GM19023 (cell line): ENCODE measurements at regions not wholly inside any gene's neighbourhood (a gene's known extent, or its start where the extent isn't known, plus 50 kb on each side); places are given as distances from the start of the nearest gene placed in this dataset.
"Not testable (repeated sequence)": the region's sequence is repeated elsewhere in the genome, so short reads cannot be mapped to it uniquely, and the experiment has no call there.

Experiments
- ATAC-seq: cut with Tn5 transposase; IDR thresholded peaks from one replicate; pipeline ENCODE4 v1.9.1; 2021; ENCODE audit warnings: mild to moderate bottlenecking, moderate library complexity; ENCODE audit not compliant: unreplicated experiment

- no peak for ATAC-seq
These were observed 55.0 kb downstream of the FOXA2 start for GRCh38 chr20:22529150-22530019.

DNA sequence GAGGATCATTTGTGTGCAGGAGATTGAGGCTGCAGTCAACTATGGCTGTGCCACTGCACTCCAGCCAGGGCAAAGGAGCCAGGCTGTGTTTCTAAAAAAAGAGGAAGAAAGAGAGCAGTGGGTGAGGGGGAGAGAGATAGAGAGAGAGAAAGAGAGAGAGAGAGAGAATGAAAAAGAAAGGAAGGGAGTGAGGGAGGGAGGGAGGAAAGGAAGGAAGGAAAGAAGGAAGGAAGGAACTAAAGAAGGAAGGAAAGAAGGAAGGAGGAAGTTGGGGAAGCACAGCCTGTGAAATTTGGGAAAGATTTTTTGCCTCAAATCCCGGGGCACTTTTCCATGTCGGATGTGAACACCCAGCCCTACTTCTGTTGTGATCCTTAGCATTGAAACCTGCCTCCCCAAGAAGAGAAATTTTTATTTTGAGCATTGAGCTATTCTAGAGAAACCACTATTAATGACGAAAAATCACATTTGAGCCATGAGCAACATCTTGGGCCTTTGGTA lies 57.8 kb downstream of the FOXA2 start:
- ATAC-seq = no peak

DNA sequence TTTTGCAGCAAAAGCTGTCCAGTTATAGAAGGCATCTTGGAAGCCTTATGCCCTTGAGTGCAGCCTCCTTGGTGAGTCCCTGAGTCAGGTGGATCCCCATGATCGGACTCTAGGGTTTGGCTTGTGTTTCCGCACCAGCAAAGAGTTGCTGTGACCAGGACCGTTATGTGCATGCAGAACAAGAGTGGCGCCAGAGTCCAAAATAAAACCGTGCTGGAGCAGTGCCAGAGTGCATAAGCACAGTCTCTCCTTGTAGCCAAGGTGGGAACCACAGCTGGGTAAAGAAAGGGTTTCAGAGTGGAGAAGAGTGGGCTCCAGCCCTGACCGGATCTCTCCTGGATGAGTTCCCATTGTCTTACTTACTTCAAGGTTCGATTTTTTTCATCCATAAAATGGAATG lies 58.6 kb downstream of the FOXA2 start:
- no peak for ATAC-seq

DNA sequence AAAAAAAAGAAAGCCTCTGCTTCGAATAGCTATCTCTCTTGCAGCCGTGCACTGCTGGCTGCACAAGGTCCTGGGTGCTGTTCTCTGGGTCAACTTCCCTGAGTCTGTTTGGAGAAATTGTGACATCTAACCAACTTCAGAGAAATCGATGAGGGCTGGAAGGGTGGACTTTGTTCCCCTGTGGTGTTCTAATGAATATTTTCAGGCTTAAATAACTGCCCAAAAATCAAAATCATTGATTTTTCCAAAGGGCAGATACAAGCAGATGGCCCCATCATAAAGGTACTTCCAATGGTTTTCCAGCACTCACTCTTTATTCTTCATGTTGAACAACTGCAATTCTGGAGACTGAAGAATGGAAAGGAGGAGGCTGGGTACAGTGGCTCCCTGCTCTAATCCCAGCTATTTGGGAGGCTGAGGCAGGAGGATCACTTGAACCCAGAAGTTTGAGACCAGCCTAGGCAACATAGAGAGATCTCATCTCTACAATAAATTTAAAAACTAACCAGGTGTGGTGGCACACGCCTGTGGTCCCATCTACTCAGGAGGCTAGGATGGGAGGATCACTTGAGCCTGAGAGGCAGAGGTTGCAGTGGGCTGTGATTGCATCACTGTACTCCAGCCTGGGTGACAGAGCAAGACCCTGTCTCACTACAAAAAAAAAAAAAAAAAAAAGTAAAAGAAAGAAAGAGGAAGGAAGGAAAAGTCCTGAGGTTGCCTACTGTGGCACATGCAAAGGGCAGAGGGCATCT lies 59.1 kb downstream of the FOXA2 start:
- ATAC-seq = no peak

DNA sequence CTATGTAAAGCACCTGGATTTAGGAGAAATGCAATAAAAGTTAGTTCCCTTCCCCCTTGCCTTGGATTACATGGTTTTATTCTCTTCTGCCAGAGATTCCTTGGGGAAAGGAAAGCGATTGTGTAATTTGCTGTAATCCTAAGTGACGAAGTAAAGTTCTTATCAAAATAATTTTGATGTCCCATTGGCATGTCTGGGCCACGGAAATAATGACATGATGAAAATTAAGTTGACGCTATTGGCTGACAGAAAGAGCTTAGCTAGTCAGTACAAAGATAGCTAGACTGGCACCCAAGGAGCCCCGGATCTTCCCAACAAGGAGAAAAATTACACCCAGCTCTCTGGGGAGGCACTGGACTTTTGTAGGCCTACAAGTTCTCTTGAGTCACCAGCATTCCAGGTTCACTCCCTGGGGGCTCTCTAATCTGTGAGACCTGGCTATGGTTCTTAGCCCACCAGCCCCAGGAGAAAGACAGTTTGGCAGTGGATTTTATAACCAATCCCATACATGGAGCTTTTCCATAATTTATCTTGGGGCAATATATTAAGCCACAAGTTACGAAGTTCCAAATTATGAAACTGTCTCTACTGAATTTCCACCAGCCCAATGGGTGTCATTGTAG lies 59.9 kb downstream of the FOXA2 start:
- ATAC-seq = no peak

- no peak for ATAC-seq
These were observed 60.6 kb downstream of the FOXA2 start for GRCh38 chr20:22523499-22524392.

GRCh38 chr20:22523128-22523498 lies 61.3 kb downstream of the FOXA2 start:
- no peak for ATAC-seq

- no peak for ATAC-seq
These were observed 61.7 kb downstream of the FOXA2 start for GRCh38 chr20:22522701-22523100.

- ATAC-seq = not testable (repeated sequence)
These were observed 62.4 kb downstream of the FOXA2 start for GRCh38 chr20:22521940-22522339.

DNA sequence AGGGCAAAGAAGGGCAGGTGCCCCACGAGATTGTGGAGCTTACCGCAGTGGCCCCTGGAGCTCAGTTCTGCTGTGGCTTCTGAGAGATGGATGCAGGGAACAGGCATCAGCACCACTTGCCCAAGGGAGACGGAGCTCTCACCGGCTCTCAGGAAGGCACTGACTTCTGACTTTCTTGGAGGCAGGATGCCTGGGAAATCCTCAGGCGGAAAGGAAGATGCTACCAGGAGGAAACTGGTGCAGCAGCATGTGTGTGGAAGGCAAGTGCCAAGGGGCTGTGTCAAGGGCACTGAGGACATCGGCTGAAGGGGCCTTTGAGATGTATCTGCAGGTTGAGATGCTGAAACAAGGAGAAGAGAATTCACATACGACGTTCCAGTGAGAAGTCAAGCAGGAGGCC lies 64.0 kb downstream of the FOXA2 start:
- no peak for ATAC-seq

DNA sequence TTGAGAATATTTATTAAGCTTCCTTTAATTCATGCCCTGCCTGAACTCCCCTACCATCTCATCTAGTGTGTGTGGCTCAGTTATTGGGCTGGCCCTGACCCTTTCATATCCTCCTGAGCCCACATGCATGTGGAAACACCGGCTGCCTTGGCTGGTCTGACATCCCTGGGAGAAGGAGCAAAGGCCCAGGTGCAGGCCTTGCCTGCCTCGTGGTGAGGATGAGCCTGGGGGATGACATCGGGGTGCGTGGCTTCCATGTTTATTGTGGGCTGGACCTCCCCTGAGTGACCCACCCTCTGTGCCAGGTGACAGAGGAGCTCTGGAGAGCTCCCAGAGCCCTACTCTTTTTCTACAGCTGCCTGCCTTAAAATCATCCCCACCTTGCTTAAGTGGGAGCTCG lies 69.1 kb downstream of the FOXA2 start:
- ATAC-seq = no peak

GRCh38 chr20:22513574-22513973 lies 70.8 kb downstream of the FOXA2 start:
- ATAC-seq = no peak

GRCh38 chr20:22512911-22513489 lies 71.4 kb downstream of the FOXA2 start:
- no peak for ATAC-seq

DNA sequence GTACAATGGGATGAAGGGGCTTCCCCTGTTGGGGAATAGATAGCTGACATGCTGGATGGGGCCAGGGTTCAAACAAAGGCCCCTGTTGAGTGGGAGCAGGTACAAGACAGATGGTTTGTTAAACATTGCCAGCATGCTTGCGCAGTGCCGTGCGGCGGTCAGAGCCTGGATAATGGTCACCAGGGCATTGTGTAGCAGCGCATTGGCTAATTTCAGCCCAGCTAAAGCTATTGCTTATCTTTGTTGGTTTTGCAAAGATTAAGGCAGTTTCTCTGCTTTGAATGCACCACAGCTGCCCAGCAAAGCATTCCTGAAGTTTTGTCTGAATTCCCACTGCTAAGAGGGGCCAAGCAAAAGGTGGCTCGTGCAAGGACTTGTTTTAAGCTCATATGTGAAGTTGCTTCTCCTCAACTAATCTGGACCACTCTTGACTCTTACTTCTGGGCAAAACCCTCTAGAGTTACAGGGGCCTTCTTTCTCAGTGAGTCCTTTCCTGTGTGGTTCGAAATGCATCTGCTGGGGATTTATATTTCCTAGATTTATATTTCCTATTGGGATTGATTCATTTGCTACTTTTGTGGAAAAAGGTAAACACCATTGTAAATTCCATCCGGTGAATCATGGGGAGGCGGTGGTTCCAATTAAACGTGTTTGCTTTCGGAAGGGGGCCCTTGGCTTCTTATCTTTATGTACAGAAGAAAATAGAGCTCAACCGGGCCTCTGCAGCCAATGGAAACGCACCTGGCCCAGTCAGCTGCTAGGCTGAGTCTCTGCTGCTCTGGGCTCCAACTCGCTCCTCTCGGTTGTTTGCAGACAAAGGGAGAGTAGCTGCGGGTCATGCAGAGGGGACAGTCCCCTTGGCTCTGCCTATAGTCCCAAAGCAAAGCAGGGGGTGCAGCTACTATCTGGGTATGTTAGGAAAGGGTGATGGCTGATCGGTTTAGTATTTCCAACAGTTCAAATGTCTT lies 72.1 kb downstream of the FOXA2 start:
- ATAC-seq = no peak

- no peak for ATAC-seq
These were observed 74.6 kb downstream of the FOXA2 start for GRCh38 chr20:22509843-22510147.

DNA sequence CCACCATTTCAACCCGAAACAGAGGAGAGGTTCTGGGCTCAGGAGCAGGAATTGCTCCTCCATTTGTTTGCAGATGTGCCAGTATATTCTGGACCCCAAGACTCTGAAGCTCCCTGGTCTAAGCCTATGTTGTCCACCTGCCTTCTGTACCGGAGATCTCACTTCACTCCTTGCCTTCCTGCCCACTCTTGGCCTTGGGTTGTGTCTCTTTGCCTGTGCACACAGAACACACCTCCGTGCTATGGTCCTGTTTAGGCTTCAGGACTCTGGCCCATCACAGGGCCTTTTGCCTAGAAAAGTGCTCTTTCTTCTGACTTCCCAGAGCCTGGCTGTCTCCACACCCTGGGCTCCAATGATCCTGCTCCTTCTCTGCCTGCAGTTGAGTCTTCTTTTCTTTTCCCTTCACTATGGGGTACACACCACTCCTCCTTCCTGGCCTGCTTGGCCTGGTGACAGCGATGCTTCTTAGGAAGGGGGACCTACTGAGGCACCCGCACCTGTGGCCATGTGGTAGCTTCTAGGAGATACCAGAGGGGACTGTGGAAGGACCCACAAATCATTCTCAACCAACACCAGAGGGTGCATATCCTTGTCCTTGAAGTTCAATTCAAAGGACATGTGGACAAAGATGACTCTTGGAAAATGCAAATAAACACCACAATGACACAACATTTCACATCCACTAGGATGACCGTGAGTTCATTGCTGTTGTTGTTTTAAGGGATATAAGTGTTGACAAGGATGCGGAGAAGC lies 75.1 kb downstream of the FOXA2 start:
- ATAC-seq = no peak

DNA sequence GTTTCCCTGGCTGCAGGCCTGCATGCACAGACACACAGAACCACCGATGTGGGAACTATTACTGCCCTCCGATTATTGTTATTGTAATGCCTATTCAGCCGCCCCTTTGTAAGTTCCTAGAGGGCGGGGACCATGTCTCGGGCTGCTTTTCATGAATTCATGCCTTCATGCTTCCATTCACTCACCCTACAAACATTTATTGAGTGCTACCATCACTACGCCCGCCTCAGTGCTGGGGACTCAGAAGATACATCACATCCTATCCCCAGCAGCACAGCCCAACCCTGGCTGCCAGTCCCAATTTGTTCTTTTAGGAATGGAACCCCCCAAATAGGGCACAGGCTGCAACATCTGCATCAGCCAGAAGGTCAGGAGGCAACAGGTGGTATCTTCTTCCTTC lies 75.9 kb downstream of the FOXA2 start:
- ATAC-seq = no peak

GRCh38 chr20:22507240-22507961 lies 77.0 kb downstream of the FOXA2 start:
- no peak for ATAC-seq
